ENCODE measurements at regions not wholly inside any gene's neighbourhood (a gene's known extent, or its start where the extent isn't known, plus 50 kb on each side); places are given as distances from the start of the nearest gene placed in this dataset.

GRCh38 chr13:83485101-83485500 lies 397.2 kb downstream of the SLITRK1 start:
- Histone ChIP-seq H3K4me1 (ENCODE audit: control insufficient read depth, insufficient read depth, low read length) (no peaks in the 10 kb centered on the region), H3K4me3 (ENCODE audit: low read depth, low read length) (no peak overlapping the region), H3K36me3 (ENCODE audit: control insufficient read depth, insufficient read depth, low read length) (no peaks in the 10 kb centered on the region), H3K27ac (ENCODE audit: low read depth, low read length) (no peak overlapping the region), H3K9me3 (ENCODE audit: control insufficient read depth, insufficient read depth, low read length) (no peaks in the 10 kb centered on the region), H3K27me3 (ENCODE audit: control insufficient read depth, insufficient read depth, low read length) (no peaks in the 10 kb centered on the region)
- peak in 1 of 6 donors; percentile 4 for DNase-seq (ENCODE audit: low read depth in 4 of 6, low spot score in 6 of 6)
- no CpG with 5 or more reads among the region's 1 CpG for WGBS (ENCODE audit: insufficient coverage)

GRCh38 chr13:83471011-83471410 lies 411.3 kb downstream of the SLITRK1 start:
- DNase-seq (ENCODE audit: low read depth in 4 of 6, low spot score in 6 of 6) = peak in 1 of 6 donors; percentile 38
- H3K27me3 ChIP-seq (ENCODE audit: control insufficient read depth, insufficient read depth, low read length) = no peaks in the 10 kb centered on the region
- H3K9me3 ChIP-seq (ENCODE audit: control insufficient read depth, insufficient read depth, low read length) = no peaks in the 10 kb centered on the region
- H3K4me1 ChIP-seq (ENCODE audit: control insufficient read depth, insufficient read depth, low read length) = no peaks in the 10 kb centered on the region
- H3K4me3 ChIP-seq (ENCODE audit: low read depth, low read length) = no peak overlapping the region
- WGBS (ENCODE audit: insufficient coverage) = no CpG with 5 or more reads among the region's 1 CpG
- H3K36me3 ChIP-seq (ENCODE audit: control insufficient read depth, insufficient read depth, low read length) = no peaks in the 10 kb centered on the region
- no peak overlapping the region for H3K27ac ChIP-seq (ENCODE audit: low read depth, low read length)

- no CpG with 5 or more reads among the region's 4 CpGs for WGBS (ENCODE audit: insufficient coverage)
- H3K27ac ChIP-seq (ENCODE audit: low read depth, low read length) = no peak overlapping the region
Observed at GRCh38 chr13:83470133-83470797, 412.0 kb downstream of the SLITRK1 start.

GRCh38 chr13:83453723-83454122 lies 428.6 kb downstream of the SLITRK1 start:
- no peaks in the 10 kb centered on the region for H3K36me3 ChIP-seq (ENCODE audit: control insufficient read depth, insufficient read depth, low read length)
- peaks cover 1% of the 10 kb centered on the region for H3K9me3 ChIP-seq (ENCODE audit: control insufficient read depth, insufficient read depth, low read length)
- H3K4me1 ChIP-seq (ENCODE audit: control insufficient read depth, insufficient read depth, low read length) = no peaks in the 10 kb centered on the region
- 88% methylated on average over 7 of the region's 11 CpGs for WGBS (ENCODE audit: insufficient coverage)
- no peaks in the 10 kb centered on the region for H3K27me3 ChIP-seq (ENCODE audit: control insufficient read depth, insufficient read depth, low read length)
- H3K4me3 ChIP-seq (ENCODE audit: low read depth, low read length) = no peak overlapping the region
- H3K27ac ChIP-seq (ENCODE audit: low read depth, low read length) = no peak overlapping the region
- no peak for DNase-seq (ENCODE audit: low read depth in 4 of 6, low spot score in 6 of 6)

More at GRCh38 chr13:83470133-83470797, 412.0 kb downstream of the SLITRK1 start:
- DNase-seq (ENCODE audit: low read depth in 4 of 6, low spot score in 6 of 6) = no peak
- H3K4me3 ChIP-seq (ENCODE audit: low read depth, low read length) = no peak overlapping the region
- H3K9me3 ChIP-seq (ENCODE audit: control insufficient read depth, insufficient read depth, low read length) = no peaks in the 10 kb centered on the region
- H3K4me1 ChIP-seq (ENCODE audit: control insufficient read depth, insufficient read depth, low read length) = no peaks in the 10 kb centered on the region
- H3K27me3 ChIP-seq (ENCODE audit: control insufficient read depth, insufficient read depth, low read length) = no peaks in the 10 kb centered on the region
- H3K36me3 ChIP-seq (ENCODE audit: control insufficient read depth, insufficient read depth, low read length) = no peaks in the 10 kb centered on the region

- Histone ChIP-seq H3K4me3 (ENCODE audit: low read depth, low read length) (no peak overlapping the region), H3K4me1 (ENCODE audit: control insufficient read depth, insufficient read depth, low read length) (no peaks in the 10 kb centered on the region), H3K27ac (ENCODE audit: low read depth, low read length) (no peak overlapping the region), H3K36me3 (ENCODE audit: control insufficient read depth, insufficient read depth, low read length) (no peaks in the 10 kb centered on the region), H3K9me3 (ENCODE audit: control insufficient read depth, insufficient read depth, low read length) (peaks cover 1% of the 10 kb centered on the region), H3K27me3 (ENCODE audit: control insufficient read depth, insufficient read depth, low read length) (no peaks in the 10 kb centered on the region)
- DNase-seq (ENCODE audit: low read depth in 4 of 6, low spot score in 6 of 6) = no peak
- 96% methylated on average over 13 of the region's 13 CpGs for WGBS (ENCODE audit: insufficient coverage)
Observed at GRCh38 chr13:83453300-83453699, 429.0 kb downstream of the SLITRK1 start.

GRCh38 chr13:83452292-83452950 lies 429.9 kb downstream of the SLITRK1 start:
- Histone ChIP-seq H3K36me3 (ENCODE audit: control insufficient read depth, insufficient read depth, low read length) (no peaks in the 10 kb centered on the region), H3K4me1 (ENCODE audit: control insufficient read depth, insufficient read depth, low read length) (no peaks in the 10 kb centered on the region), H3K27ac (ENCODE audit: low read depth, low read length) (no peak overlapping the region), H3K27me3 (ENCODE audit: control insufficient read depth, insufficient read depth, low read length) (no peaks in the 10 kb centered on the region), H3K9me3 (ENCODE audit: control insufficient read depth, insufficient read depth, low read length) (peaks cover 1% of the 10 kb centered on the region), H3K4me3 (ENCODE audit: low read depth, low read length) (no peak overlapping the region)
- 97% methylated on average over 25 of the region's 26 CpGs for WGBS (ENCODE audit: insufficient coverage)
- no peak for DNase-seq (ENCODE audit: low read depth in 4 of 6, low spot score in 6 of 6)

GRCh38 chr13:83450591-83450990 lies 431.7 kb downstream of the SLITRK1 start:
- Histone ChIP-seq H3K36me3 (ENCODE audit: control insufficient read depth, insufficient read depth, low read length) (no peaks in the 10 kb centered on the region), H3K27me3 (ENCODE audit: control insufficient read depth, insufficient read depth, low read length) (no peaks in the 10 kb centered on the region), H3K4me1 (ENCODE audit: control insufficient read depth, insufficient read depth, low read length) (no peaks in the 10 kb centered on the region), H3K27ac (ENCODE audit: low read depth, low read length) (no peak overlapping the region), H3K4me3 (ENCODE audit: low read depth, low read length) (no peak overlapping the region), H3K9me3 (ENCODE audit: control insufficient read depth, insufficient read depth, low read length) (no peaks in the 10 kb centered on the region)
- DNase-seq (ENCODE audit: low read depth in 4 of 6, low spot score in 6 of 6) = no peak
- no CpG with 5 or more reads among the region's 2 CpGs for WGBS (ENCODE audit: insufficient coverage)

- no peaks in the 10 kb centered on the region for H3K9me3 ChIP-seq (ENCODE audit: control insufficient read depth, insufficient read depth, low read length)
- peak in 1 of 6 donors; percentile 41 for DNase-seq (ENCODE audit: low read depth in 4 of 6, low spot score in 6 of 6)
- WGBS (ENCODE audit: insufficient coverage) = 50% methylated on average over 1 of the region's 3 CpGs
Observed at GRCh38 chr13:83449668-83450395, 432.4 kb downstream of the SLITRK1 start.

GRCh38 chr13:83440465-83440864 lies 441.8 kb downstream of the SLITRK1 start:
- Histone ChIP-seq H3K27me3 (ENCODE audit: control insufficient read depth, insufficient read depth, low read length) (no peaks in the 10 kb centered on the region), H3K27ac (ENCODE audit: low read depth, low read length) (no peak overlapping the region), H3K36me3 (ENCODE audit: control insufficient read depth, insufficient read depth, low read length) (no peaks in the 10 kb centered on the region), H3K4me1 (ENCODE audit: control insufficient read depth, insufficient read depth, low read length) (no peaks in the 10 kb centered on the region), H3K9me3 (ENCODE audit: control insufficient read depth, insufficient read depth, low read length) (no peaks in the 10 kb centered on the region), H3K4me3 (ENCODE audit: low read depth, low read length) (no peak overlapping the region)
- no peak for DNase-seq (ENCODE audit: low read depth in 4 of 6, low spot score in 6 of 6)
- no CpG with 5 or more reads among the region's 1 CpG for WGBS (ENCODE audit: insufficient coverage)

More at GRCh38 chr13:83449668-83450395, 432.4 kb downstream of the SLITRK1 start:
- no peaks in the 10 kb centered on the region for H3K4me1 ChIP-seq (ENCODE audit: control insufficient read depth, insufficient read depth, low read length)
- H3K4me3 ChIP-seq (ENCODE audit: low read depth, low read length) = no peak overlapping the region
- no peaks in the 10 kb centered on the region for H3K36me3 ChIP-seq (ENCODE audit: control insufficient read depth, insufficient read depth, low read length)
- H3K27ac ChIP-seq (ENCODE audit: low read depth, low read length) = no peak overlapping the region
- no peaks in the 10 kb centered on the region for H3K27me3 ChIP-seq (ENCODE audit: control insufficient read depth, insufficient read depth, low read length)
